ENCODE measurements at regions not wholly inside any gene's neighbourhood (a gene's known extent, or its start where the extent isn't known, plus 50 kb on each side); places are given as distances from the start of the nearest gene placed in this dataset.

GRCh38 chr14:85180876-85181275 is 349.1 kb upstream of the FLRT2 start:
- 60 to 64% methylated on average over 1 of the region's 1 CpG for WGBS, 2 donors (ENCODE audit: low coverage in 1 of 2)
- TF ChIP-seq POLR2AphosphoS5 (IDR thresholded peaks at IDR 0.05), result no peak
- TF ChIP-seq POLR2A (IDR thresholded peaks at IDR 0.05), result no peak
- no peak for TF ChIP-seq EP300 (IDR thresholded peaks at IDR 0.05; ENCODE audit: low read depth)
- no peak for TF ChIP-seq CTCF (IDR thresholded peaks at IDR 0.05)
- Histone ChIP-seq H3K27ac (no peak overlapping the region), H3K36me3 (no peaks in the 10 kb centered on the region), H3K27me3 (no peaks in the 10 kb centered on the region), H3K4me3 (no peak overlapping the region), H3K4me1 (no peaks in the 10 kb centered on the region), H3K9me3 (no peaks in the 10 kb centered on the region)
- in situ Hi-C loops (cut with MboI; ENCODE audit: low pct_ligation_motif_present in 1 of 4, low pct_unique_long_range_greater_than_20kb in 1 of 4, low sequenced_read_pairs in 3 of 4) (no loop called here), intact Hi-C loops (cut with DNase I; ENCODE audit: low total_unique reads) (no loop called here)
- no peak for DNase-seq

GRCh38 chr14:85182282-85182681 is 347.7 kb upstream of the FLRT2 start:
- Histone ChIP-seq H3K4me1 (no peaks in the 10 kb centered on the region), H3K36me3 (no peaks in the 10 kb centered on the region), H3K9me3 (no peaks in the 10 kb centered on the region), H3K4me3 (no peak overlapping the region), H3K27ac (no peak overlapping the region), H3K27me3 (no peaks in the 10 kb centered on the region)
- intact Hi-C loops (cut with DNase I; ENCODE audit: low total_unique reads), result no loop called here
- DNase-seq, result no peak
- in situ Hi-C loops (cut with MboI; ENCODE audit: low pct_ligation_motif_present in 1 of 4, low pct_unique_long_range_greater_than_20kb in 1 of 4, low sequenced_read_pairs in 3 of 4), result no loop called here
- TF ChIP-seq EP300 (IDR thresholded peaks at IDR 0.05; ENCODE audit: low read depth) (no peak), POLR2AphosphoS5 (IDR thresholded peaks at IDR 0.05) (no peak), CTCF (IDR thresholded peaks at IDR 0.05) (no peak), POLR2A (IDR thresholded peaks at IDR 0.05) (no peak)
- 56 to 92% methylated on average over 4 of the region's 4 CpGs for WGBS, 2 donors (ENCODE audit: low coverage in 1 of 2)

- intact Hi-C loops (cut with DNase I; ENCODE audit: low total_unique reads) (no loop called here), in situ Hi-C loops (cut with MboI; ENCODE audit: low pct_ligation_motif_present in 1 of 4, low pct_unique_long_range_greater_than_20kb in 1 of 4, low sequenced_read_pairs in 3 of 4) (no loop called here)
- Histone ChIP-seq H3K27me3 (no peaks in the 10 kb centered on the region), H3K4me1 (no peaks in the 10 kb centered on the region), H3K27ac (no peak overlapping the region), H3K9me3 (no peaks in the 10 kb centered on the region), H3K36me3 (no peaks in the 10 kb centered on the region), H3K4me3 (no peak overlapping the region)
- DNase-seq, result no peak
- TF ChIP-seq POLR2AphosphoS5 (IDR thresholded peaks at IDR 0.05) (no peak), POLR2A (IDR thresholded peaks at IDR 0.05) (no peak), EP300 (IDR thresholded peaks at IDR 0.05; ENCODE audit: low read depth) (no peak), CTCF (IDR thresholded peaks at IDR 0.05) (no peak)
- 40 to 78% methylated on average over 2 to 8 of the region's 8 CpGs for WGBS, 2 donors (ENCODE audit: low coverage in 1 of 2)
These were observed 343.9 kb upstream of the FLRT2 start for GRCh38 chr14:85186082-85186481.

- TF ChIP-seq CTCF (IDR thresholded peaks at IDR 0.05), result no peak
- no peak for TF ChIP-seq POLR2A (IDR thresholded peaks at IDR 0.05)
- no peak for TF ChIP-seq EP300 (IDR thresholded peaks at IDR 0.05; ENCODE audit: low read depth)
- in situ Hi-C loops (cut with MboI; ENCODE audit: low pct_ligation_motif_present in 1 of 4, low pct_unique_long_range_greater_than_20kb in 1 of 4, low sequenced_read_pairs in 3 of 4) (no loop called here), intact Hi-C loops (cut with DNase I; ENCODE audit: low total_unique reads) (no loop called here)
- Histone ChIP-seq H3K9me3 (no peaks in the 10 kb centered on the region), H3K4me3 (no peak overlapping the region), H3K27ac (no peak overlapping the region), H3K27me3 (no peaks in the 10 kb centered on the region), H3K4me1 (no peaks in the 10 kb centered on the region), H3K36me3 (no peaks in the 10 kb centered on the region)
- WGBS, 2 donors (ENCODE audit: low coverage in 1 of 2), result 62 to 75% methylated on average over 1 of the region's 1 CpG
- no peak for DNase-seq
These were observed 342.4 kb upstream of the FLRT2 start for GRCh38 chr14:85187521-85187920.

All from transverse colon (tissue), 4 donors.